H1 (cell line): ENCODE measurements at regions not wholly inside any gene's neighbourhood (a gene's known extent, or its start where the extent isn't known, plus 50 kb on each side); places are given as distances from the start of the nearest gene placed in this dataset.

Experiments
- CHD7 ChIP-seq: fragments of 300-600 bp; sonication (generic); IDR thresholded peaks from 2 replicates; pipeline ENCODE4 v1.7.1; 2012; ENCODE audit warnings: low read length, moderate library complexity, mild to moderate bottlenecking, inconsistent platforms; ENCODE audit not compliant: insufficient replicate concordance

- no peak for TF ChIP-seq CHD7
Observed at GRCh38 chrX:38494239-38494823, 67.0 kb upstream of the TSPAN7 start (continued).
